Astrocyte of the spinal cord (primary cell): ENCODE measurements at regions not wholly inside any gene's neighbourhood (a gene's known extent, or its start where the extent isn't known, plus 50 kb on each side); places are given as distances from the start of the nearest gene placed in this dataset.

Experiments
- DNase-seq: peaks from one replicate; pipeline ENCODE4 v3.0.0; 2011; ENCODE audit warnings: low read depth, low spot score
- H3K4me3 ChIP-seq: 2 replicates; pipeline ENCODE4 v1.5.1; 2011; ENCODE audit warnings: low read depth, mild to moderate bottlenecking, low read length, moderate library complexity
- in situ Hi-C: cut with HindIII; loops from 2 replicates; pipeline ENCODE4 v1.10.0; 2017; ENCODE audit warnings: low sequenced_read_pairs
- TF ChIP-seq, protein P1 (sequence below): IDR thresholded peaks from 2 replicates; pipeline ENCODE4 v1.5.1; 2012; ENCODE audit warnings: low read depth, mild to moderate bottlenecking, low read length, inconsistent platforms

DNA sequence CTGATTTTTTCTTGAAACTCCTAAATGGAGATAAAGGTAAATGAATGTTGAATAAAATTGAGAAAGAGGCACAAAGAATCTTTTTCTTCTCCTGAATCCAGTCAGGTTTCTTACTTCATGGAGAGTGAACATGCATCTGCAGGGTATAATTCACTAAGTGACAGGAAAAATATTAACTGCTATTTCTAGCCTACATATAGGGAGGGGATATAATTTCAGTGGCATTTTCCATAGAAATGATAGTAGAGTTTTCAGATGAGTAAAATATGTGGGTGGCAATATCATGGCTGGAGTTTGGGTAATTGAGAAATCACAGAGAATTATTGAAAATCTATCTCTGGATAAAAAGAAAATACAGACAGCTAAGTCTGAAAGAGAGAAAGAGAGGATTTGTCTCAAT, 1227.0 kb upstream of the GJE1 start:
- in situ Hi-C loops = no loop called here
- H3K4me3 ChIP-seq = no peak overlapping the region
- no peak for DNase-seq
- TF ChIP-seq, protein P1, sequence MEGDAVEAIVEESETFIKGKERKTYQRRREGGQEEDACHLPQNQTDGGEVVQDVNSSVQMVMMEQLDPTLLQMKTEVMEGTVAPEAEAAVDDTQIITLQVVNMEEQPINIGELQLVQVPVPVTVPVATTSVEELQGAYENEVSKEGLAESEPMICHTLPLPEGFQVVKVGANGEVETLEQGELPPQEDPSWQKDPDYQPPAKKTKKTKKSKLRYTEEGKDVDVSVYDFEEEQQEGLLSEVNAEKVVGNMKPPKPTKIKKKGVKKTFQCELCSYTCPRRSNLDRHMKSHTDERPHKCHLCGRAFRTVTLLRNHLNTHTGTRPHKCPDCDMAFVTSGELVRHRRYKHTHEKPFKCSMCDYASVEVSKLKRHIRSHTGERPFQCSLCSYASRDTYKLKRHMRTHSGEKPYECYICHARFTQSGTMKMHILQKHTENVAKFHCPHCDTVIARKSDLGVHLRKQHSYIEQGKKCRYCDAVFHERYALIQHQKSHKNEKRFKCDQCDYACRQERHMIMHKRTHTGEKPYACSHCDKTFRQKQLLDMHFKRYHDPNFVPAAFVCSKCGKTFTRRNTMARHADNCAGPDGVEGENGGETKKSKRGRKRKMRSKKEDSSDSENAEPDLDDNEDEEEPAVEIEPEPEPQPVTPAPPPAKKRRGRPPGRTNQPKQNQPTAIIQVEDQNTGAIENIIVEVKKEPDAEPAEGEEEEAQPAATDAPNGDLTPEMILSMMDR = no peak

DNA sequence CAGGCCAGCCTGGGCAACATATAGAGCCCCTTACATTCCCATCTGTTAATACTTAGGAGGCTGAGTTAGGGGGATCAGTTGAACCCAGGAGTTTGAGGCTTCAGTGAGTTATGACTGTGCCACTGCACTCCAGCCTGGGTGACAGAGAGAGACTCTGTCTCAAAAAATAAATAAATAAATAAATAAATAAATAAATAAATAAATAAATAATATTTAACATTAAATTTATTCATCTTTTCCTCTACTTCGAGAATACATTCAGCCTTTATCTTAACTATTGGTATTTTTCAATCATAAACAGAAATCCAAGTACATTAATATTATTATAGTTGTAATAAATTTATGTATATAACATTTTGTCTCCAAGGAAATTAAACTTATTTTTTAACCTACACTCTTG, 1227.7 kb upstream of the GJE1 start:
- in situ Hi-C loops = no loop called here
- TF ChIP-seq, protein P1 = no peak
- DNase-seq = no peak
- no peak overlapping the region for H3K4me3 ChIP-seq

DNA sequence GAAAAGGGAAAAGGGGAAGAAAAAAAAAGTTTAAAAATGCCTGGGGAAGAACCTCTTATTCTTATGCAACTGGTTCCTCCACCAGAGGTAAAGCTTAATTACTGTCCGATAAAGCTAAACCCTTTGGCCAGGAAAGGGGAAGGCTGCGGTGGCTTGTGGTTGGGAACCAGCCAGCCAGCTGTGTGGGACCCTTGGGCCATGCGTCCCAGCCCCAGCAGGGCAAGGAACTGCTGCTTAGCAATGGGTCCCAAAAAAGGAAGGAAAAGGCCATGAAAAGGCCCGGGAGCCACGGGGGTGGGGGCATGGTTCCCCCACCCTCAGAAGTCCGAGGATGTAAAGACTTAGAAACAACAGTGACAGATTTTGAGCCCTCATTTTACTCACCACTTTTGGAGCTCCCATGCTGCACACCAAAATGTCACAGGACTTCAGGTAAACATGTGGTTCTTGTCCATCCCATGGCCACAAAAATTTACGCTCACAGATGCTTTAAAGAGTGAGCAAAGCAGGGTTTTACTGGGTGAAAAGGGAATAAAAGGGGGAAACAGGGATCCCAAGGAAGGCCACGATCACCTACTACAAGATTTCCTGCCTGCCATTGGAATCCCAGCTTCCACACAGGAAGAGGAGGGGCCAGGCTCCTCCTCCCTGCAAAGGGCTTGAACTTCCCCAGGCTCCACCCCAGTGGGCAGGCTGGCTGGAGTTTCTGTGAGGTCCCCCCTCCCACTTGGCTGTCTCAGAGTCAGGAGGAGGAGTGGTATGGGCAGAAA, 1234.7 kb upstream of the GJE1 start:
- TF ChIP-seq, protein P1 = no peak
- H3K4me3 ChIP-seq = no peak overlapping the region
- DNase-seq = no peak
- in situ Hi-C loops = no loop called here

DNA sequence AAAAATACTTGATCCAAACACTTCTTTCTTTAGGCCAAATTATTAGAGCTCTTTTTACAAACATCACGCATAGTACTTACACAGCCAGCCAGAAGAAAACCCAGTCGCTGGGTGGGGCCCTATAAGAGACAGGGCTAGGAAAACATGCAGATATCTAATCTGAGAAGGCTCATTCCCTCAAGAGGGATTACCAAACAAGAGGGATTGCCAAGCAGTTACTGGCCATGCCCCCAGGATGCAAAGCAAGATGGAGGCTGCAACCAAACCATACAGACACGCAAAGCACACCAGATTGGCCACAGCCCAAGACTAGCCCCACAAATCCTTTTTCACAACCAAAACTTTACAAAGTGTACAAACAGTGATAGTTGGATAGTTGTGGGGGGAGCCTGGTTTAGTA, 1235.4 kb upstream of the GJE1 start:
- no peak overlapping the region for H3K4me3 ChIP-seq
- TF ChIP-seq, protein P1 = no peak
- in situ Hi-C loops = no loop called here
- DNase-seq = no peak

DNA sequence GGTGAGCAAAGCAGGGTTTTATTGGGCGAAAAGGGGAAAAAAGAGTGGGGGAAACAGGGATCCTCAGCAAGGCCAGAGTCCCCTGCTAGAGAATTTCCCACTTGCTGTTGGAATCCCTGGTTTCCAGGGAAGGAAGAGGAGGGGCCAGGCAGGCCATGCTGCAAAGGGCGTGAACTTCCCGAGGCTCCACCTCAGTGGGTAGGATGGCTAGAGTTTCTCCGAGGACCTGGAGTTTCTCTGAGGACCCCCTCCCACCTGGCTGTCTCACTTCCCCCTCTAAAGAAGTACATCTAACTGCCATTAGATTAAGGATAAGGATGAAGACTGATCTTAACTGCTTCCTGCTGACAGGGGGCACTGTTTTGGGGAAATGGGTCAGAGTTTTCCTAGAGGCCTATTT, 1239.3 kb upstream of the GJE1 start:
- no peak for DNase-seq
- TF ChIP-seq, protein P1 = no peak
- H3K4me3 ChIP-seq = no peak overlapping the region
- in situ Hi-C loops = no loop called here

DNA sequence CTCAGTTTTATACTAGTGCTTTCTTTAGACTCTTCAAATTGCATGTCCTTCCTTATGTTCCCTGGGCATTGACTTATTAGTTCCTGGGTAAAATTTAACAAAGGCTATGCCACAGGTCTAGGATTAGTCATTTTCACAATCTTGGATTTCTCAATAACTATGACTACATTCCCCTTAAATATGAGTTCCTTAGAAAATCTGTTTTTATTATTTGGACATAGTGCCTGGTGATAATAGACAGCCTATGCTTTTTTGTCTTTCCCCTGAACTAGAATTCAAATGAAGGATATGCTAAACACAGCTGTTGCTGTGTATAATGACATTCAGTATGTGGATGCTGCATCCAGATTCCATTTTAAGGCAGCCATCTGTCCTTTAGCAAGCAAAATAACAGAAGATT, 1252.8 kb upstream of the GJE1 start:
- TF ChIP-seq, protein P1 = no peak
- in situ Hi-C loops = no loop called here

More for the DNA sequence above, 1252.8 kb upstream of the GJE1 start:
- DNase-seq = peak; percentile 55
- no peak overlapping the region for H3K4me3 ChIP-seq
